ENCODE measurements at regions not wholly inside any gene's neighbourhood (a gene's known extent, or its start where the extent isn't known, plus 50 kb on each side); places are given as distances from the start of the nearest gene placed in this dataset.

GRCh38 chr3:187822402-187822801, 77.1 kb upstream of the BCL6 start:
- intact Hi-C loops (cut with DNase I) = no loop called here
- H3K4me1 ChIP-seq = no peaks in the 10 kb centered on the region
- no peaks in the 10 kb centered on the region for H3K27me3 ChIP-seq
- no peak for ATAC-seq
- TF ChIP-seq CTCF (IDR thresholded peaks at IDR 0.05) = no peak
- no peaks in the 10 kb centered on the region for H3K9me3 ChIP-seq
- no peak overlapping the region for H3K27ac ChIP-seq
- no peak overlapping the region for H3K4me3 ChIP-seq
- no peaks in the 10 kb centered on the region for H3K36me3 ChIP-seq
- DNase-seq = no peak

- H3K27me3 ChIP-seq = no peaks in the 10 kb centered on the region
- no peak for DNase-seq
- no peaks in the 10 kb centered on the region for H3K4me1 ChIP-seq
- no peaks in the 10 kb centered on the region for H3K9me3 ChIP-seq
- no peaks in the 10 kb centered on the region for H3K36me3 ChIP-seq
- TF ChIP-seq CTCF (IDR thresholded peaks at IDR 0.05) = no peak
- H3K4me3 ChIP-seq = no peak overlapping the region
- intact Hi-C loops (cut with DNase I) = no loop called here
- ATAC-seq = no peak
- H3K27ac ChIP-seq = no peak overlapping the region
These were observed 78.5 kb upstream of the BCL6 start for GRCh38 chr3:187823746-187824145.

GRCh38 chr3:187827723-187828122, 82.5 kb upstream of the BCL6 start:
- no peak for DNase-seq
- Histone ChIP-seq H3K4me1 (no peaks in the 10 kb centered on the region), H3K4me3 (no peak overlapping the region), H3K27ac (no peak overlapping the region), H3K9me3 (no peaks in the 10 kb centered on the region), H3K27me3 (no peaks in the 10 kb centered on the region), H3K36me3 (no peaks in the 10 kb centered on the region)
- intact Hi-C loops (cut with DNase I) = no loop called here
- ATAC-seq = no peak
- no peak for TF ChIP-seq CTCF (IDR thresholded peaks at IDR 0.05)

- DNase-seq (no peak), ATAC-seq (no peak)
- intact Hi-C loops (cut with DNase I) = no loop called here
- H3K4me1 ChIP-seq = no peaks in the 10 kb centered on the region
- no peaks in the 10 kb centered on the region for H3K9me3 ChIP-seq
- no peaks in the 10 kb centered on the region for H3K27me3 ChIP-seq
- TF ChIP-seq CTCF (IDR thresholded peaks at IDR 0.05) = no peak
- H3K36me3 ChIP-seq = no peaks in the 10 kb centered on the region
- no peak overlapping the region for H3K4me3 ChIP-seq
- H3K27ac ChIP-seq = no peak overlapping the region
These were observed 83.5 kb upstream of the BCL6 start for GRCh38 chr3:187828579-187829452.

- ATAC-seq (no peak), DNase-seq (no peak)
These were observed 84.9 kb upstream of the BCL6 start for GRCh38 chr3:187830181-187830580.

More at GRCh38 chr3:187830181-187830580, 84.9 kb upstream of the BCL6 start:
- Histone ChIP-seq H3K4me3 (no peak overlapping the region), H3K4me1 (no peaks in the 10 kb centered on the region), H3K27me3 (no peaks in the 10 kb centered on the region), H3K36me3 (no peaks in the 10 kb centered on the region), H3K27ac (no peak overlapping the region), H3K9me3 (peaks cover 0 to 4% of the 10 kb centered on the region in 2 donors)
- intact Hi-C loops (cut with DNase I) = no loop called here
- no peak for TF ChIP-seq CTCF (IDR thresholded peaks at IDR 0.05)
